HUDEP-2 (cell line): ENCODE measurements at regions not wholly inside any gene's neighbourhood (a gene's known extent, or its start where the extent isn't known, plus 50 kb on each side); places are given as distances from the start of the nearest gene placed in this dataset.
A peak's percentile ranks its signal among the peaks of the same experiment; 100 is the strongest.
"Not testable (repeated sequence)": the region's sequence is repeated elsewhere in the genome, so short reads cannot be mapped to it uniquely, and the experiment has no call there.

Experiments used
- DNase-seq, 76 experiments: peaks; one replicate each; lab custom pipeline; 2025; ENCODE audit not compliant: unreplicated experiment in 76 of 76; lab: John Stamatoyannopoulos, UW

DNA sequence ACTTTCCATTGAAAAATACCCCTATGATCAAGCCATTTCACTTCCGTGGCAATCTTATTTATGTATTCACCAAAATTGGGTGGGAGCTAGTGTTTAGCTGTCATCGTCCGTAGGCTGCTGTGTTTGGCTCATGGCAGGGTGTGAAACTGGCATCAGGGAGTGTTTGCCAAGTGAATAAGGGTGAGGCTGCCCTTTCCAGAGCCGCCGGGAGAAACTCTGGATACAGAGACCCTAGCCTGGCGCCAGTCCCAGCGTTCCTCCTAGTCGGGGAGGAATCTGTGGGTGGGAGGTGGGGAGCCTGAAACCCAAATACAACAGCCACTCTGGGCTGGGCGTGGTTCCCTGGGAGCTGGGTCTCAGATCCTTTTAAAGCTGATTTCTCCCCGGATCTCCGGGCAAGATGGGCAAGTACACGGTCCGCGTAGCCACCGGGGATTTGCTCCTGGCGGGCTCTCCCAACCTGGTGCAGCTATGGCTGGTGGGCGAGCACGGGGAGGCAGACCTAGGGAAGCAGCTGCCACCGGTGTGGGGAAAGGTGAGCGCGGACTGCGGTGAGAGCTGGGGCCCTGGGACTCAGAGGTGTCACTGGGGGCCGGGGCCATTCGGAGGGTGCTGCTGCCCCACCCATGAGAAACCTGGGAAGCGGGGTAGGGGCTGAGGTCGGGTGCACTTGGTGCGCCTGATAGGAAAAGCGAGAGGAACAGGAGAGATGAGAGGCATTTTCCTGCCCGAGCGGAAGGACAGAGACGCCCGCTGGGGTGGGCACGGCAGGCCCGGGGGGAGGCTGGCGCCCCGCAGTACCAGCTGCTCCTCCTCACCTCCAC is 62.1 kb upstream of the TEKT1 start:
- no peak for DNase-seq

DNA sequence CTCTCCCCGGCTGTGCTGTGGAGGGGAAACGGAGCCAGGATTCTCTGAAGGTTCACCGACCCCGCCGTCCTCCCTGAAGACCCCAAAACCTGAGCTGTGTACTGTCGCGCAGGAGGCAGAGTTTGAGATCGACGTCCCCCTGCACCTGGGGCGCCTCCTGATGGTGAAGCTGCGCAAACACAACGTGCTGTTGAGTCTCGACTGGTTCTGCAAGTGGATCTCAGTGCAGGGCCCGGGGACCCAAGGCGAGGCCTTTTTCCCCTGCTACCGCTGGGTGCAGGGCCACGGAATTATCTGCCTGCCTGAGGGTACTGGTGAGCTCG is 62.6 kb upstream of the TEKT1 start:
- peak in 17 of 76 experiments; percentile 2 to 24 (median 12) for DNase-seq

GRCh38 chr17:6901086-6901485 is 69.6 kb upstream of the TEKT1 start:
- no peak for DNase-seq

DNA sequence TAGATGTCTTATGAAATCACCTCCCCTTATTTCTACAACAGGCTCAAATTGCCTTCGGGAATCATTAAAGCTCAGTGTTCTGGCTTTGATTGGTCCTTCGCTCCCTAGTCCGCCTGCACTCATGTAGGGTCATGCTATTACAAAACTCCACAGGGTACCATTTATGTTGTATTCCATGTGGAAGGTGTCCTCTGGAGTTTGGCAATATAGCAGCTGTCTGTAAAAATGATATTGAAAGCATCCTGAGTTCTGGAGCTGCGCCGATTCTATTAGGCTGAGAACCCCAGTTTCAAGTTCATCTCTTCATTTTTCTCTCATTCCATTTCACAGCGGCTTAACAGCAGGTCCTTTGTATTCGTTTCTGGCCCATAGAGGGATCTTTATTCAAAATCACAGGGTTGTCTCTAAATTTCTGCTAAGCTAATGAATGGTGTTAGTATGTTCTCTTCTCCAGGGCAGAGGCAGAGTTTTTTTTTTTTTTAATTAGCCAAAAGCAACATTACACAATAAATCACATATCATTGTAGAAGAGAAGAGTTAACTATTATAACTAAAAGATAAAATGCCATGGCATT is 71.9 kb upstream of the TEKT1 start:
- DNase-seq = no peak

DNA sequence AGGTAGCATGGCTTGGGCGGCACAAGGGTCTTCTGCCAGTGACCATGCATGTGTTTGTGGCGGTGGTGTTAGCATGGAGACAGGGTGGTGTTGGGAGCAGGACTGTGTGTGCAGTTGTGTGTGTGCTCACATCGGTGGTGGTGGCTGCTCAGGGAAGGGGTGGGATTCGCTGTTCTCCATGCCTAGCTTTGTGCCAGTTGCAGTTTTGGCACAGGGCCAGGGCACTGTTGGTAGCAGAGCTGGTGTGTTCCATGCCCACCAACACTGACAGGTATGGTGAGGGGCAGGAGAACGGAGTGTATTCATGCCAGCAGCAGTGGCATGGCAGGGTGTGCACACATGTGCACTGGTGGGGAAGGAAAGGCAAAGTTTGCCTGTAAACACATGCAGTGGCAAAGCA is 77.3 kb upstream of the TEKT1 start:
- DNase-seq = no peak

DNA sequence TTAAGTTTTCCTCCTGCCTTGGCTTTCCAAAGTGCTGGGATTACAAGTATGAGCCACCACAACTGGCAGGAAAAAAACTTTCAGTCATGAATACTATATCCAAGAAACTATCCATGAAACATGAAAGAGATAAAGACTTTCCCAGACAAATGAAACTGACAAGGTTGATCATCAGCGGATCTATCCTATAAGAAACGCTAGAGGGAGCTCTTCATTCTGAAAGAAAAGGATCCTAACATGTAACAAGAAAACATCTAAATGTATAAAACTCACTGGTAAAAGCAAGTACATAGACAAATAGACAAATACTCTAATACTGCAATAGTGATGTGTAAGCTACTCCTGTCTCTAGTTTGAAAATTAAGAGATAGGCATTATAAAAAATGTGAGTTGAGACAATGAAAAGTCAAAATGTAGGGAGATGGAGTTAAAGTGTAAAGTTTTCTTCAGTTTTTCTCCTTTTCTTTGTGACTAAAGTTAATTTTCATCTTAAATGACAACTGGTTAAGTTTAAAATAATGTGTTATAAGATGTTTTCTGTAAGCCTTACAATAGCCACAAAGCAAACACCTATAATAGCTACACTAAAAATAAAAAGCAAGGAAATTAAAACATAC is 79.6 kb upstream of the TEKT1 start:
- DNase-seq = peak in 25 of 76 experiments; percentile 2 to 40 (median 24)

DNA sequence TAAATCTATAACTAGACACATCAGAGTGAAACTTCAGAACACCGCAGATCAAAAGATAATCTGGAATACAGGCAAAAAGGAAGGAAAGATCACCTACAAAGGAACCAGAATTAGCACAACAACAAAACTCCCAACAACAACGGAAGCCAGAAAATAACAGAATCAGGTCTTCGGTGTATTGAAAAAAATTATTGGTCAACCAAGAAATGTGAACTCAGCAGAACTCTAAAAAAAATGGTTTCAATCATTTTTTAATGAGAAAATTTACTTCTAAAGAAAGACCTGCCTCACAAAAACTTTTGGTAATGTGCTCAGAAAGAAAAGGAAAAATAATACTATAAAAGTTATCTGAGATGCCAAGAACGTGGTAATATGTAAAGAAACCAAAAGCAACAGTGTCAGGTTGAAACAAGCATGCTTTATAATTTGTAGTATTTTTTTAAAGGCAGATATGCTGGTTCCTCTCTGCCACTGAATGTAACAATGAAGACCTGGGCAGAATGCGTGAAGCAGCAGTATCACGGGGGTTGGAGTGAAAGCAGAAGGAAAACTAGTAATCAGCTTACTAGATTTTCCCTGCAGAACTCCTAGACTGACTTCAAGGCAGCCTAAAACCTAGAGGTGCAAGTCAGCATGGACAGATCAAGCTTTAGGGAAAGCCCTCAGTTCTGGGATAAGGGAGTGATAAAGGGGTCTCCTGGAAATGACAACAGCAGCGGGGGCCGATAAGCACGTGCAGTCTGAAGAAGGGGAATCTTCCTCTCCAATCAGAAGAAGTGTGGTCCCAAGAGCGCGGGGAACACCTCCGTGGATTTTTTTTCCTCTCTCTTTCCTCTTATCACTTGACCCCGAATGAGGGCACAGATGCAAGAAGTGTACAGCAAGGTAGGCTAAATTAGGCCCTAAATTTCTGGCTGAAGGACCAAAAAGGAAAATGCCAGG is 80.9 kb upstream of the TEKT1 start:
- DNase-seq = no peak

GRCh38 chr17:6913608-6914443 is 82.0 kb upstream of the ALOX12 start:
- DNase-seq = peak in 66 of 76 experiments; percentile 7 to 83 (median 58)

GRCh38 chr17:6914711-6915110 is 81.1 kb upstream of the ALOX12 start:
- DNase-seq = no peak

GRCh38 chr17:6915620-6916019 is 80.2 kb upstream of the ALOX12 start:
- DNase-seq = peak in 8 of 76 experiments; percentile 6 to 25 (median 11)

- no peak for DNase-seq
Observed at GRCh38 chr17:6919158-6919557, 76.7 kb upstream of the ALOX12 start.

GRCh38 chr17:6923385-6923784 is 72.5 kb upstream of the ALOX12 start:
- DNase-seq = no peak

DNA sequence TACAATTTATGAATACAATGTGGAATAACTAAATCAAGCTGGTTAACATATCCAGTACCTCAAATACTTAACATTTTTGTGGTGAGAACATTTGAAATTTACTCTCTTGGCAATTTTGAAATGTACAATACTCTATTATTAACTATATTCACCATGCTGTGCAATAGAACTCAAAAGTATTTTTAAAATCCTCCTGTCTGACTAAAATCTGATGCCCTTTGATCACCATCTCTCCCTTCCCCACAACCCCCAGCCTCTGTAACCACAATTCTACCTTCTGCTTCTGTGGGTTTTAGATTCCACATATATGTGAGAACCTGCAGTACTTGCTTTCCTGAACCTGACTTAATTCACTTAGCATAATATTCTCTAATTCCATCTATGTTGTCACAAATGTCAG is 71.6 kb upstream of the ALOX12 start:
- no peak for DNase-seq

- no peak for DNase-seq
Observed at GRCh38 chr17:6926667-6927066, 69.2 kb upstream of the ALOX12 start.

- DNase-seq = no peak
Observed at GRCh38 chr17:6927290-6928126, 68.3 kb upstream of the ALOX12 start.

- no peak for DNase-seq
Observed at GRCh38 chr17:6928193-6928592, 67.7 kb upstream of the ALOX12 start.

DNA sequence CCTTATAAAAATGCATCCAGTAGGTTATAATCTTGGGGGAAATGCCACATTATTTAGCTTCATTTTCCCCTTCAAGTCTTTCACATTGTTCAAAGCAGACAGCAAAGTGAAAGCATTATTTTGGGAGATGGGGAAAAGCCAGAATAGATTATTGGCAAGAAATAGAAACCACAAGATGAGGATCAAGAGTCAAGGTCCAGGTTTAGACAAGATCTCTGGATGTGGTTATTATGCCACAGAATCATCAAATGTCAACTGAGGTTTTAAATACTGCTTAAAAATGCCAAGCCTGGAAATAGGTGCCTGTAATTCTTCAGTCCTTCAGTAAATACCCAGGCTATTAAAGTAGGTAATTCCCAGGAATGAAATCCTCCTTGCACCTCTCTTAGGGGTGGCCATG is 65.1 kb upstream of the ALOX12 start:
- DNase-seq = no peak

- DNase-seq = not testable (repeated sequence)
Observed at GRCh38 chr17:6934544-6934943, 61.3 kb upstream of the ALOX12 start.

DNA sequence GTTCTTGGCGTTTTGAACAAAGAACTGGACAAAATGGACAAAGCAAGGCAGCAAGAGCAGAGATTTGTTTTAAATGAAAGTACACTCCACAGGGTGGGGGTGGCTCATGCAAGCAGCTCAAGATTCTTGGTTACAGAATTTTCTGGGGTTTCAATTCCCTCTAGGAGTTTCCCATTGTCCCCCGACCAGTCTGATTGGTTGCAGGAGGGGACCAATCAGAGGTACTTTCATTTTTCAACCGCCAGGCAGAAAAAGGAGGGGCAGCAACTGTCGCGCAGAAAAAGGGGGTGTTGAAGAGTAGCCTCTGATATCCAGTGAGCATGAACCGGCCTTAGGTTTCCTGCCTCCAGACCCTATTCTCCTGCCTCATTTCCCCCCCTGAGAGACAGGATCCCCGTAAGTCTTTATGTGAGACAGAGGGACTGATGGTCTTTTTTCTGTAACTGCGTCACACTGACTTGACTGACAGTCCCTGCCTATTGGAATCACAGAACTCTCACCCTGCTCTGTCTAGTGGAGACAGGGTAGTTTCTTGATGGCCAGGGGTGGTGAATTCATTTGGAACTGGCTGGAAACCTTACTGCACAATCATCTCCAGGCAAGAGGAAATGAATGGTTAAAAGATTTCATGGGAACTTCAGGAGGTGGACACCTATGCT is 59.4 kb upstream of the ALOX12 start:
- DNase-seq = no peak
